Stimulated activated naive CD4-positive, alpha-beta T cell treated with Interleukin-2 at 50 U/mL for 16 hours (primary cell): ENCODE measurements at regions not wholly inside any gene's neighbourhood (a gene's known extent, or its start where the extent isn't known, plus 50 kb on each side); places are given as distances from the start of the nearest gene placed in this dataset.
A peak's percentile ranks its signal among the peaks of the same experiment; 100 is the strongest.

Source experiments
- DNase-seq: peaks from one replicate; lab custom pipeline; 2025; lab: John Stamatoyannopoulos, UW

- no peak for DNase-seq
Measured at GRCh38 chr14:21729703-21730233, 56.1 kb upstream of the OR4E1 start.

- DNase-seq, result no peak
Measured at GRCh38 chr14:21725250-21725649, 51.6 kb upstream of the OR4E1 start.

- DNase-seq, result no peak
Measured at GRCh38 chr14:21724090-21724973, 50.7 kb upstream of the OR4E1 start.

GRCh38 chr14:21723431-21724045 lies 49.9 kb upstream of the OR4E1 start:
- peak; percentile 21 for DNase-seq
